Right atrium auricular region (tissue), 2 donors: ENCODE measurements at regions not wholly inside any gene's neighbourhood (a gene's known extent, or its start where the extent isn't known, plus 50 kb on each side); places are given as distances from the start of the nearest gene placed in this dataset.

ENCODE experiments used
- DNase-seq: peaks from one replicate; pipeline ENCODE4 v3.0.0-alpha.2; 2019; ENCODE audit warnings: low spot score
- H3K27ac ChIP-seq, 2 donors: fragments of 200-600 bp; sonication (generic); 1 replicate in 1 of 2; 2 replicates in 1 of 2; pipeline ENCODE4 v1.5.1; 2016 to 2019
- H3K27me3 ChIP-seq, 2 donors: fragments of 200-600 bp; sonication (generic); one replicate each; pipeline versions ENCODE4 v1.5.1 to v1.6.0; 2017 to 2019
- H3K36me3 ChIP-seq: fragments of 200-600 bp; sonication (generic); one replicate; pipeline ENCODE4 v1.5.1; 2016
- H3K4me1 ChIP-seq, 2 donors: fragments of 200-600 bp; sonication (generic); one replicate each; pipeline versions ENCODE4 v1.5.1 to v1.6.0; 2017 to 2019
- H3K4me3 ChIP-seq, 2 donors: fragments of 200-600 bp; sonication (generic); 1 replicate in 1 of 2; 2 replicates in 1 of 2; pipeline ENCODE4 v1.5.1; 2017 to 2019; ENCODE audit warnings: mild to moderate bottlenecking in 1 of 2, moderate library complexity in 1 of 2
- H3K9me3 ChIP-seq, 2 donors: fragments of 200-600 bp; sonication (generic); one replicate each; pipeline ENCODE4 v1.5.1; 2019
- TF ChIP-seq, protein P1 (sequence below), 2 donors: fragments of 200-600 bp; sonication (generic); IDR thresholded peaks; one replicate each; pipeline ENCODE4 v1.5.1; 2019; ENCODE audit warnings: antibody characterized with exemption in 2 of 2

DNA sequence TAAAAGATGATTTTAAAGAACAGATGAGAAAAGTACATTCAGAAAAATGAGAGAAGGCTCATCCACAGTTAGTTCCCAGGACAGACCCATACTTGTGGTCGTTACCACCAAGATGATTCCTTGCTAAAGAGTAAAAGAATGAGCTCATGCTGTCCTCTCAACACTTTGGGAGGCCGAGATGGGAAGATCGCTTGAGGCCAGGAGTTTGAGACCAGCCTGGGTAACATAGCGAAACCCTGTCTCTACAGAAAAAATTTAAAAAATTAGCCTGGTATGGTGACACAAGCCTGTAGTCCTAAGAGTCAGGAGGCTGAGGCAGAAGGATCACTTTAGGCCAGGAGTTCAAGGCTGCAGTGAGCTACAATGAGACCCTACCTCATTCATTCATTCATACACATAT lies 60.7 kb upstream of the CNEP1R1 start:
- peaks cover 0 to 5% of the 10 kb centered on the region in 2 donors for H3K4me1 ChIP-seq
- no peaks in the 10 kb centered on the region for H3K9me3 ChIP-seq
- H3K27me3 ChIP-seq: no peaks in the 10 kb centered on the region
- H3K27ac ChIP-seq: no peak overlapping the region
- no peaks in the 10 kb centered on the region for H3K36me3 ChIP-seq
- DNase-seq: no peak
- H3K4me3 ChIP-seq: no peak overlapping the region
- TF ChIP-seq, protein P1, sequence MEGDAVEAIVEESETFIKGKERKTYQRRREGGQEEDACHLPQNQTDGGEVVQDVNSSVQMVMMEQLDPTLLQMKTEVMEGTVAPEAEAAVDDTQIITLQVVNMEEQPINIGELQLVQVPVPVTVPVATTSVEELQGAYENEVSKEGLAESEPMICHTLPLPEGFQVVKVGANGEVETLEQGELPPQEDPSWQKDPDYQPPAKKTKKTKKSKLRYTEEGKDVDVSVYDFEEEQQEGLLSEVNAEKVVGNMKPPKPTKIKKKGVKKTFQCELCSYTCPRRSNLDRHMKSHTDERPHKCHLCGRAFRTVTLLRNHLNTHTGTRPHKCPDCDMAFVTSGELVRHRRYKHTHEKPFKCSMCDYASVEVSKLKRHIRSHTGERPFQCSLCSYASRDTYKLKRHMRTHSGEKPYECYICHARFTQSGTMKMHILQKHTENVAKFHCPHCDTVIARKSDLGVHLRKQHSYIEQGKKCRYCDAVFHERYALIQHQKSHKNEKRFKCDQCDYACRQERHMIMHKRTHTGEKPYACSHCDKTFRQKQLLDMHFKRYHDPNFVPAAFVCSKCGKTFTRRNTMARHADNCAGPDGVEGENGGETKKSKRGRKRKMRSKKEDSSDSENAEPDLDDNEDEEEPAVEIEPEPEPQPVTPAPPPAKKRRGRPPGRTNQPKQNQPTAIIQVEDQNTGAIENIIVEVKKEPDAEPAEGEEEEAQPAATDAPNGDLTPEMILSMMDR (IDR thresholded peaks at IDR 0.05): no peak

DNA sequence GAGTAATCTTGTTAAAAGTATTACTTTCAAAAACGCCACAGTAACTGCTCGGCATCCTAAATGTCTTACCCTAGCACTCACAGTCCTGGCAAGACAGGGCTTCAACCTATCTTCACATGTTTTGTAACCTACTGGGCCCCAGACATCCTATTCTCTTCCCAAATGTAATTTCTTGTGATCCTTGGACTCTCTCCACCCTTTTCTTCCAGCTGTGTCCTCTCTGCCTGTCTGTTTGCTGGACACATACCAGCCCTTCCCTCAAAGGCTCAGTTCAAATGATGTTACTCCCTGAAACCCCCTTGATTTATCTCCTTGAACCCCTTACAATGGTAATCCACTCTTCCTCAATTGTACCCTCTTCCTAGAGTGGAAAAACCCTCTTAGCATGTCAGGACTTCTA lies 60.1 kb upstream of the CNEP1R1 start:
- Histone ChIP-seq H3K4me1 (peaks cover 0 to 8% of the 10 kb centered on the region in 2 donors), H3K27me3 (no peaks in the 10 kb centered on the region), H3K9me3 (no peaks in the 10 kb centered on the region), H3K27ac (no peak overlapping the region), H3K4me3 (no peak overlapping the region), H3K36me3 (no peaks in the 10 kb centered on the region)
- TF ChIP-seq, protein P1 (IDR thresholded peaks at IDR 0.05): no peak
- no peak for DNase-seq

DNA sequence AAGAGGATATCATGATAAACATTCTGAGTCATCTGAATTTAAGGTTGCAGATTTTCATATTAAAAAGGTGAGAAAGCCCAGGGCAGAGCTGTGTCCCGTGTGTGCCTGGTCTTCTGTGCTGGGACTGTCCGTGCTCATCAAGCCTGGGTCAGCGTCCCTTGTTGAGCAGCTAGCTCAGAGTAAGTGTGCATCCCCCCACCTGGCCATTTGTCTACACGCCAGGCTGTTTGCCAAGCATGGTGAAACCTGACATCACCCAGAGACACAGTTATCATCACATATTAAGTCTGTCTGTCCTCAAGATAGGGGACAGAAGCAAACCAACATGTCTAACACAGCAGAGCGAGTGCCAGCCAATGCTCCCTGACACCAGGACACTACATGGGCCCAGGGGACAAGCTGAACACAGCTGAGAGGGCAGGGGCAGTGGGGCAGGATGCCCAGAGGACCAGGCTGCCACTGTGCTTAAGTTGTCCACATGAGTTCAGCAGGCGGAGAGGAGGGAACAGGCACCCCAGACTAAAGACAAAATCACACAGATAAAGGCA lies 57.9 kb upstream of the CNEP1R1 start:
- no peak overlapping the region for H3K4me3 ChIP-seq
- no peak for DNase-seq
- no peaks in the 10 kb centered on the region for H3K27me3 ChIP-seq
- no peak overlapping the region for H3K27ac ChIP-seq
- no peaks in the 10 kb centered on the region for H3K36me3 ChIP-seq
- no peaks in the 10 kb centered on the region for H3K9me3 ChIP-seq
- peaks cover 0 to 8% of the 10 kb centered on the region in 2 donors for H3K4me1 ChIP-seq
- TF ChIP-seq, protein P1 (IDR thresholded peaks at IDR 0.05): no peak

DNA sequence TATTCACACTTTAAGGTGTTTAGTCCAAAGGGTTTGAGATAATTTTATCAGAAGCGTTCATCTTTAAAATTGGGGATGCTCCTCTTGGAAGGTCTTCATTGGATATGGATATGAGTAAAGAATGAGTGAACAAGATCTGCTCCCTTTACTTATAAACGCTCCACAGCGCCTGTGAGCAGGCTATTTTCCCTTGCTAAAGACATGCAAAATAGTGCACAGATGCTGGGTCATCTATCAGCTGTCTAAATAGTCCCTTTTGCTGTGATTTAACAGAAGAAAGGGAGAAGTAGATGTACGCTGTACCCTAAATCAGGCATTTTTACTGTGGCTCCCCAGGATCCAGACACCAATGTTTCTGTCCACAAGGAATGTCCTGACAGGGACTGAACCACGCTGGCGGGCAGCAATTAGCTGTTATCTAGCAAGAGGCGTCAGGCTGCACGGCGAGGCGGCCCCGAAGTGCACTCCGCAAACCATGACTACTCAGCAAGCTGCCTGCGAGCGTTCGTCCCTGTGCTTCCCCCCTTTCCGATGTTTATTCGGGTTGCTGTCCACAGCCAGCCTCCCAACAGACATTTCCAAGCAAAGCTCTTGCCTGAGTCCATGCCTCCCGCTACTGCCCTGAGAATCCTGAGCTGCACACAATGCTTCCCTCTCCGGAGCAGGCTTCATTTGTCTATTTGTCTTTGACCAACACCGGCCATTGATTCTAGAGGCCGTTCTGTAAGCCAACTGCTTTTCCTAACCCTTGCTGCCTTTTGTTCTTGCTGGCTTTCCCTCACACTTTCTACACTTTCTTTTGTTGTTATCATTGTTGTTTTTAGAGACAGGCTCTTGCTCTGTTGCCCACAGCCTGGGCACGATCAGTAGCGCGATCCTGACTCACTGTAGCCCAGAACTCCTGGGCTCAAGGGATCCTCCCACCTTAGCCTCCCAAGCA lies 55.7 kb upstream of the CNEP1R1 start:
- Histone ChIP-seq H3K4me1 (peaks cover 0 to 8% of the 10 kb centered on the region in 2 donors), H3K27me3 (no peaks in the 10 kb centered on the region), H3K4me3 (no peak overlapping the region), H3K27ac (no peak overlapping the region), H3K9me3 (no peaks in the 10 kb centered on the region), H3K36me3 (no peaks in the 10 kb centered on the region)
- TF ChIP-seq, protein P1 (IDR thresholded peaks at IDR 0.05): no peak
- no peak for DNase-seq

DNA sequence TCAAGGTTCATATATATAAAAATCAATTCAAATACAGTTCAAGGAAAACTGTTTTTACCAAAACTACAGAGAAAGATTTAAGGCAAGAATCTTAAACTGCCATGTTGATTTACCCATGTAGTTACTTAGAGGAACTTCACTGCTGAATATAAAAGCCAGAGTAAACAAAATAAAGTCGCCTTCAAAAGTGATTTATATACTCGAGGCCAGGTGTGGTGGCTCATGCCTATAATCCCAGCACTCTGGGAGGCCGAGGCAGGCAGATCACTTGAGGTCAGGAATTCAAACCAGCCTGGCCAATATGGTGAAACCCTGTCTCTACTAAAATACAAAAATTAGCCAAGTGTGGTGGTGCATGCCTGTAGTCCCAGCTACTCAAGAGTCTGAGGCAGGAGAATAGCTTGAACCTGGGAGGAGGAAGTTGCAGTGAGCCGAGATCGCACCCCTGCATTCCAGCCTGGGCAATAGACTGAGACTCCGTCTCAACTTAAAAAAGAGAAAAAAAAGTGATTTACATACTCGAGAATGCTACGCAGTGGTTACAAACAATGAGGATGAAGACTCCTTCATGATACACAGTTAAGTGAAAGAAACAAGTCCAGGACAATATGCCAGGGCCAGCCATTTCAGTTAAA lies 54.1 kb upstream of the CNEP1R1 start:
- H3K36me3 ChIP-seq: no peaks in the 10 kb centered on the region
- H3K9me3 ChIP-seq: no peaks in the 10 kb centered on the region
- H3K27me3 ChIP-seq: no peaks in the 10 kb centered on the region
- no peak overlapping the region for H3K27ac ChIP-seq
- peaks cover 0 to 8% of the 10 kb centered on the region in 2 donors for H3K4me1 ChIP-seq
- DNase-seq: no peak
- H3K4me3 ChIP-seq: no peak overlapping the region
- TF ChIP-seq, protein P1 (IDR thresholded peaks at IDR 0.05): no peak
